H9 (cell line): ENCODE measurements at regions not wholly inside any gene's neighbourhood (a gene's known extent, or its start where the extent isn't known, plus 50 kb on each side); places are given as distances from the start of the nearest gene placed in this dataset.

ENCODE experiments used
- DNase-seq: peaks from one replicate; pipeline ENCODE4 v3.0.0-alpha.2; 2017
- H2AFZ ChIP-seq: one replicate; pipeline ENCODE4 v1.6.1; 2013; ENCODE audit warnings: mild to moderate bottlenecking, low read length, control low read depth, moderate library complexity
- H2AK5ac ChIP-seq: 2 replicates; pipeline ENCODE4 v1.6.1; 2013; ENCODE audit warnings: low read length, control low read depth, mixed read lengths; ENCODE audit not compliant: insufficient read length
- H2BK120ac ChIP-seq: one replicate; pipeline ENCODE4 v1.6.1; 2013; ENCODE audit warnings: low read depth, mild to moderate bottlenecking, low read length, control low read depth, inconsistent platforms; ENCODE audit not compliant: poor library complexity, severe bottlenecking
- H2BK12ac ChIP-seq: 2 replicates; pipeline ENCODE4 v1.6.1; 2013; ENCODE audit warnings: low read length, control low read depth, mixed read lengths, low read depth; ENCODE audit not compliant: insufficient read length
- H2BK15ac ChIP-seq: 2 replicates; pipeline ENCODE4 v1.6.1; 2013; ENCODE audit warnings: low read depth, low read length, control low read depth
- H2BK20ac ChIP-seq: one replicate; pipeline ENCODE4 v1.6.1; 2013; ENCODE audit warnings: low read depth, mild to moderate bottlenecking, low read length, control low read depth, inconsistent platforms; ENCODE audit not compliant: poor library complexity, severe bottlenecking
- H2BK5ac ChIP-seq: 2 replicates; pipeline ENCODE4 v1.6.1; 2013; ENCODE audit warnings: low read length, control low read depth, mixed read lengths; ENCODE audit not compliant: insufficient read length
- H3K14ac ChIP-seq: 2 replicates; pipeline ENCODE4 v1.6.1; 2013; ENCODE audit warnings: low read length, control low read depth; ENCODE audit not compliant: insufficient read depth
- H3K18ac ChIP-seq: 2 replicates; pipeline ENCODE4 v1.6.1; 2013; ENCODE audit warnings: low read depth, mild to moderate bottlenecking, mixed read lengths, low read length, control low read depth; ENCODE audit not compliant: insufficient read length
- H3K23ac ChIP-seq: 2 replicates; pipeline ENCODE4 v1.6.1; 2013; ENCODE audit warnings: low read length, control low read depth, mixed read lengths, low read depth; ENCODE audit not compliant: insufficient read length
- H3K23me2 ChIP-seq: 2 replicates; pipeline ENCODE4 v1.6.1; 2013; ENCODE audit warnings: low read depth, mild to moderate bottlenecking, mixed read lengths, low read length, control low read depth; ENCODE audit not compliant: insufficient read length, poor library complexity, severe bottlenecking
- H3K27ac ChIP-seq: 2 replicates; pipeline ENCODE4 v1.5.1; 2013; ENCODE audit warnings: low read length, control low read depth, mixed read lengths, low read depth; ENCODE audit not compliant: insufficient read length
- H3K27me3 ChIP-seq: 2 replicates; pipeline ENCODE4 v1.6.1; 2013; ENCODE audit warnings: low read length, control low read depth, inconsistent platforms; ENCODE audit not compliant: insufficient read depth
- H3K4ac ChIP-seq: 2 replicates; pipeline ENCODE4 v1.6.1; 2013; ENCODE audit warnings: low read depth, mild to moderate bottlenecking, control low read depth, inconsistent platforms, low read length, moderate library complexity
- H3K4me1 ChIP-seq: 2 replicates; pipeline ENCODE4 v1.6.1; 2013; ENCODE audit warnings: low read length, control low read depth, inconsistent platforms; ENCODE audit not compliant: insufficient read depth
- H3K4me2 ChIP-seq: 2 replicates; pipeline ENCODE4 v1.6.1; 2013; ENCODE audit warnings: low read length, control low read depth, mixed read lengths; ENCODE audit not compliant: insufficient read length, insufficient read depth
- H3K56ac ChIP-seq: 2 replicates; pipeline ENCODE4 v1.6.1; 2013; ENCODE audit warnings: low read depth, mild to moderate bottlenecking, mixed read lengths, low read length, control low read depth; ENCODE audit not compliant: insufficient read length
- H3K79me1 ChIP-seq: 2 replicates; pipeline ENCODE4 v1.6.1; 2013; ENCODE audit warnings: low read depth, mild to moderate bottlenecking, moderate library complexity, low read length, control low read depth, inconsistent platforms; ENCODE audit not compliant: insufficient read depth, poor library complexity, severe bottlenecking
- H3K79me2 ChIP-seq: 2 replicates; pipeline ENCODE4 v1.6.1; 2013; ENCODE audit warnings: low read length, control low read depth, inconsistent platforms; ENCODE audit not compliant: insufficient read depth
- H3K9ac ChIP-seq: 2 replicates; pipeline ENCODE4 v1.6.1; 2013; ENCODE audit warnings: low read length, control low read depth, mixed read lengths; ENCODE audit not compliant: insufficient read length; ENCODE audit errors: extremely low read depth
- H3K9me3 ChIP-seq: one replicate; pipeline ENCODE4 v1.6.1; 2013; ENCODE audit warnings: low read depth, low read length, inconsistent platforms; ENCODE audit not compliant: control insufficient read depth
- H3T11ph ChIP-seq: one replicate; pipeline ENCODE4 v1.6.1; 2013; ENCODE audit warnings: mild to moderate bottlenecking, low read length, control low read depth, inconsistent platforms
- H4K20me1 ChIP-seq: one replicate; pipeline ENCODE4 v1.6.1; 2013; ENCODE audit not compliant: control insufficient read depth, insufficient read length, insufficient read depth
- H4K5ac ChIP-seq: 2 replicates; pipeline ENCODE4 v1.6.1; 2013; ENCODE audit warnings: low read depth, mild to moderate bottlenecking, mixed read lengths, low read length, control low read depth; ENCODE audit not compliant: insufficient read length
- H4K8ac ChIP-seq: replicated peaks from 2 replicates; pipeline ENCODE4 v1.6.1; 2013; ENCODE audit warnings: low read length, control low read depth, mixed read lengths, low read depth; ENCODE audit not compliant: insufficient read length
- H4K91ac ChIP-seq: 2 replicates; pipeline ENCODE4 v1.6.1; 2013; ENCODE audit warnings: low read depth, mild to moderate bottlenecking, moderate library complexity, mixed read lengths, low read length, control low read depth; ENCODE audit not compliant: insufficient read length
- H3K27ac Mint-ChIP-seq, 3 experiments: 2 replicates in 2 of 3; 3 replicates in 1 of 3; pipeline ENCODE4 v1.8.0; 2020 to 2021; ENCODE audit warnings: mixed read lengths in 3 of 3, mild to moderate bottlenecking in 1 of 3, moderate library complexity in 1 of 3
- H3K27me3 Mint-ChIP-seq: 2 replicates; pipeline ENCODE4 v1.8.0; 2021; ENCODE audit warnings: low read depth, mild to moderate bottlenecking, moderate library complexity, mixed read lengths
- H3K36me3 Mint-ChIP-seq, 3 experiments: 2 replicates in 2 of 3; 3 replicates in 1 of 3; pipeline ENCODE4 v1.8.0; 2020 to 2021; ENCODE audit warnings: low read depth in 3 of 3, mixed read lengths in 3 of 3; ENCODE audit not compliant: insufficient read depth in 1 of 3
- H3K4me1 Mint-ChIP-seq, 2 experiments: 2 replicates each; pipeline ENCODE4 v1.8.0; 2020; ENCODE audit warnings: mixed read lengths in 2 of 2
- H3K4me3 Mint-ChIP-seq, 2 experiments: 2 replicates in 1 of 2; 3 replicates in 1 of 2; pipeline ENCODE4 v1.8.0; 2020 to 2021; ENCODE audit warnings: mild to moderate bottlenecking in 2 of 2, mixed read lengths in 2 of 2, moderate library complexity in 1 of 2
- H3K9me3 Mint-ChIP-seq, 2 experiments: 2 replicates in 1 of 2; 3 replicates in 1 of 2; pipeline ENCODE4 v1.8.0; 2020; ENCODE audit warnings: mild to moderate bottlenecking in 2 of 2, mixed read lengths in 2 of 2, moderate library complexity in 1 of 2
- WGBS: extraction: QIAGEN DNeasy Blood & Tissue Kit; methylation state at CpG from one replicate; pipeline ENCODE4 v1.1.7; 2013; ENCODE audit warnings: missing lambda C conversion rate, low lambda C conversion rate, mixed read lengths; ENCODE audit not compliant: insufficient read length; ENCODE audit errors: extremely low coverage; 5-methylcytosine and 5-hydroxymethylcytosine counted together
- TF ChIP-seq, protein P1 (sequence below): fragments of 200-600 bp; sonication (generic); conservative IDR thresholded peaks from 3 replicates; pipeline ENCODE4 v1.8.0; 2021; ENCODE audit warnings: antibody characterized with exemption, mild to moderate bottlenecking

GRCh38 chr2:129863350-129863749 lies 116.1 kb upstream of the RAB6C start:
- H2BK20ac ChIP-seq = no peak overlapping the region
- H3T11ph ChIP-seq = no peak overlapping the region
- H3K27me3 ChIP-seq = no peaks in the 10 kb centered on the region
- peaks cover 10 to 17% of the 10 kb centered on the region in 2 experiments for H3K4me1 Mint-ChIP-seq
- H3K23ac ChIP-seq = no peak overlapping the region
- no peak overlapping the region for H2AK5ac ChIP-seq
- no peaks in the 10 kb centered on the region for H3K9me3 ChIP-seq
- H3K4me1 ChIP-seq = no peaks in the 10 kb centered on the region
- no peak overlapping the region for H2BK12ac ChIP-seq
- TF ChIP-seq, protein P1, sequence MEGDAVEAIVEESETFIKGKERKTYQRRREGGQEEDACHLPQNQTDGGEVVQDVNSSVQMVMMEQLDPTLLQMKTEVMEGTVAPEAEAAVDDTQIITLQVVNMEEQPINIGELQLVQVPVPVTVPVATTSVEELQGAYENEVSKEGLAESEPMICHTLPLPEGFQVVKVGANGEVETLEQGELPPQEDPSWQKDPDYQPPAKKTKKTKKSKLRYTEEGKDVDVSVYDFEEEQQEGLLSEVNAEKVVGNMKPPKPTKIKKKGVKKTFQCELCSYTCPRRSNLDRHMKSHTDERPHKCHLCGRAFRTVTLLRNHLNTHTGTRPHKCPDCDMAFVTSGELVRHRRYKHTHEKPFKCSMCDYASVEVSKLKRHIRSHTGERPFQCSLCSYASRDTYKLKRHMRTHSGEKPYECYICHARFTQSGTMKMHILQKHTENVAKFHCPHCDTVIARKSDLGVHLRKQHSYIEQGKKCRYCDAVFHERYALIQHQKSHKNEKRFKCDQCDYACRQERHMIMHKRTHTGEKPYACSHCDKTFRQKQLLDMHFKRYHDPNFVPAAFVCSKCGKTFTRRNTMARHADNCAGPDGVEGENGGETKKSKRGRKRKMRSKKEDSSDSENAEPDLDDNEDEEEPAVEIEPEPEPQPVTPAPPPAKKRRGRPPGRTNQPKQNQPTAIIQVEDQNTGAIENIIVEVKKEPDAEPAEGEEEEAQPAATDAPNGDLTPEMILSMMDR = no peak
- WGBS = no CpG with 5 or more reads among the region's 3 CpGs
- no peak overlapping the region for H2AFZ ChIP-seq
- peaks cover 0 to 1% (median 0%) of the 10 kb centered on the region in 3 experiments; a peak in 1 of 7 replicates for H3K36me3 Mint-ChIP-seq
- H3K9me3 Mint-ChIP-seq = no peaks in the 10 kb centered on the region
- no peak overlapping the region for H2BK5ac ChIP-seq
- H3K79me1 ChIP-seq = no peaks in the 10 kb centered on the region
- no peak overlapping the region for H3K27ac Mint-ChIP-seq
- no peak overlapping the region for H3K4ac ChIP-seq
- no peak overlapping the region for H3K9ac ChIP-seq
- no peak overlapping the region for H3K56ac ChIP-seq
- H3K79me2 ChIP-seq = no peaks in the 10 kb centered on the region
- no peak overlapping the region for H3K4me3 Mint-ChIP-seq
- no peak overlapping the region for H3K18ac ChIP-seq
- no peaks in the 10 kb centered on the region for H4K20me1 ChIP-seq
- no peak overlapping the region for H3K4me2 ChIP-seq
- H3K14ac ChIP-seq = no peak overlapping the region; the same call in 1 of the 2 replicates
- no peaks in the 10 kb centered on the region for H3K23me2 ChIP-seq
- no peak overlapping the region for H4K5ac ChIP-seq
- H3K27me3 Mint-ChIP-seq = peaks cover 3% of the 10 kb centered on the region
- no peak overlapping the region for H2BK120ac ChIP-seq
- H2BK15ac ChIP-seq = no peak overlapping the region
- no peak overlapping the region for H4K91ac ChIP-seq
- no peak overlapping the region for H3K27ac ChIP-seq
- DNase-seq = no peak
- no peak overlapping the region for H4K8ac ChIP-seq
